Heart right ventricle (tissue), 16 donors: ENCODE measurements at regions not wholly inside any gene's neighbourhood (a gene's known extent, or its start where the extent isn't known, plus 50 kb on each side); places are given as distances from the start of the nearest gene placed in this dataset.

Experiments
- ATAC-seq, 8 donors: fragments of 200-7000 bp; cut with Tn5 transposase; one replicate each; pipeline ENCODE4 v1.9.1; 2020; ENCODE audit warnings: mild to moderate bottlenecking in 8 of 8, moderate library complexity in 8 of 8, moderate number of reproducible peaks in 1 of 8
- DNase-seq, 2 donors: peaks; one replicate each; pipeline ENCODE4 v3.0.0-alpha.2; 2020
- H3K27ac ChIP-seq, 10 donors: fragments of 200-600 bp; sonication (generic) in 2 of 10; one replicate each; pipeline versions ENCODE4 v1.5.0 to v1.8.0; 2020 to 2022; ENCODE audit warnings: mild to moderate bottlenecking in 3 of 10
- H3K27me3 ChIP-seq, 7 donors: fragments of 200-600 bp; one replicate each; pipeline ENCODE4 v1.8.0; 2021 to 2022; ENCODE audit warnings: mild to moderate bottlenecking in 2 of 7
- H3K36me3 ChIP-seq, 9 donors: fragments of 200-600 bp; sonication (generic) in 1 of 9; one replicate each; pipeline versions ENCODE4 v1.5.0 to v1.8.0; 2020 to 2022; ENCODE audit warnings: mild to moderate bottlenecking in 2 of 9
- H3K4me1 ChIP-seq, 9 donors: fragments of 200-600 bp; sonication (generic) in 1 of 9; one replicate each; pipeline versions ENCODE4 v1.5.0 to v1.8.0; 2020 to 2022; ENCODE audit warnings: mild to moderate bottlenecking in 4 of 9
- H3K4me3 ChIP-seq, 10 donors: fragments of 200-600 bp; sonication (generic) in 2 of 10; one replicate each; pipeline versions ENCODE4 v1.5.0 to v1.8.0; 2020 to 2022; ENCODE audit warnings: mild to moderate bottlenecking in 7 of 10, moderate library complexity in 2 of 10
- H3K9me3 ChIP-seq, 11 donors: fragments of 200-600 bp in 10 of 11; sonication (generic) in 2 of 11; one replicate each; pipeline versions ENCODE4 v1.5.0 to v1.8.0; 2013 to 2022; ENCODE audit warnings: mild to moderate bottlenecking in 2 of 11, control low read depth in 1 of 11, moderate library complexity in 1 of 11
- CTCF ChIP-seq, 9 donors: fragments of 200-600 bp; sonication (generic) in 2 of 9; IDR thresholded peaks; one replicate each; pipeline versions ENCODE4 v1.5.0 to v1.8.0; 2021 to 2022; ENCODE audit warnings: antibody characterized with exemption in 9 of 9, mild to moderate bottlenecking in 5 of 9, moderate library complexity in 1 of 9
- WGBS, 2 donors: extraction: QIAGEN DNeasy Blood & Tissue Kit; methylation state at CpG; one replicate each; pipeline ENCODE4 v1.1.7; 2013; ENCODE audit warnings: inconsistent platforms in 1 of 2; 5-methylcytosine and 5-hydroxymethylcytosine counted together
- intact Hi-C, 10 donors: fragments of 100-400 bp; cut with DNase I; formaldehyde crosslinking; loops; one replicate each; pipeline versions ENCODE4 v1.11.1 to v1.14.2; 2022
- donor health status: Arrhythmogenic right ventricular cardiomyopathy.
- donor health status: ischemic (EF 13 %, LVEDD 7.1; RV severe dilation, severe dysfunction).
- donor health status: healthy with polysubstance abuse.
- donor health status: DM: no; HTN: yes; CAD: no.
- donor health status: DM: no; HTN: no; CAD: no.
- donor health status: ischemic (EF 25% LVEDD 6.9; RV normal size, moderate dysfunction).
- donor health status: ischemic (EF 25% LVEDD 5.7; RV mildly dilated, moderate dysfunction).
- donor health status: healthy.
- donor health status: DM: yes; HTN: yes; CAD: no.
- donor health status: Ischemic cardiomyopathy.
- donor health status: ischemic (EF 35%, LVEDD 5.7; RV mildly dilated, moderate dysfunction).
- donor health status: nonischemic (EF 11% LVEDD 7.7; RV severe dilation, severe dysfunction).
- donor health status: DM: yes; HTN: yes; CAD: no.
- donor health status: PGD.
- donor health status: ischemic (EF 29% LVEDD 5.4; RV normal size, mild dysfunction).
- donor health status: nonischemic (EF 23%, LVEDD 6.1; RV moderate dilation, normal function).

DNA sequence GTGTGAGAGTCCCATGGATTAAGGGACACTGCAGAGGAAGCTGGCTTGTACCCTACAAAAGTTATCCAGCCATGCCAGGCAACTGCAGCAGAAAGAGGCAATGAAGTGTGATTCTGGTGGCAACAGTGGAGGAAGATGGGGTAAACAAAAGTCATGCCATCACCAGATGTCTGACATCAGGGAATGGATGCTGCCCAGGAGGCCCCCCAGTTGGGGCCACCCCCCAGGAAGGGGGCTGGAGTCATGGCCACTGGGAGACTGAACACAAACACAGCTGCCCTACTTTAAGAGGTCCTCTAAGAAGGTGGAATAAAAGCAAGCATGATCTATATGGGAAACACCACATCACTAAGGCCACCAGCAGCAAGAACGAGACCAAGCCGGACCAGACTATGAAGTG is 235.3 kb downstream of the KLF12 start:
- Histone ChIP-seq H3K27ac (no peak overlapping the region), H3K36me3 (no peaks in the 10 kb centered on the region), H3K27me3 (no peaks in the 10 kb centered on the region), H3K9me3 (peaks cover 0 to 6% (median 0%) of the 10 kb centered on the region in 11 donors), H3K4me1 (peaks cover 0 to 15% (median 0%) of the 10 kb centered on the region in 9 donors), H3K4me3 (no peak overlapping the region)
- intact Hi-C loops, result no loop called here
- ATAC-seq (no peak), DNase-seq (no peak)
- TF ChIP-seq CTCF (IDR thresholded peaks at IDR 0.05), result no peak
- WGBS, 2 donors, result 97 to 98% methylated on average over 2 of the region's 2 CpGs

- TF ChIP-seq CTCF (IDR thresholded peaks at IDR 0.05), result no peak
- H3K4me3 ChIP-seq, result no peak overlapping the region
- H3K4me1 ChIP-seq, result peaks cover 0 to 15% (median 0%) of the 10 kb centered on the region in 9 donors
- H3K36me3 ChIP-seq, result no peaks in the 10 kb centered on the region
- peaks cover 0 to 6% (median 0%) of the 10 kb centered on the region in 11 donors for H3K9me3 ChIP-seq
- ATAC-seq (no peak), DNase-seq (no peak)
- H3K27ac ChIP-seq, result no peak overlapping the region
- H3K27me3 ChIP-seq, result no peaks in the 10 kb centered on the region
- WGBS, 2 donors, result 81 to 88% methylated on average over 1 of the region's 1 CpG
- intact Hi-C loops, result no loop called here
Measured at GRCh38 chr13:73898276-73898675, 235.9 kb downstream of the KLF12 start.

DNA sequence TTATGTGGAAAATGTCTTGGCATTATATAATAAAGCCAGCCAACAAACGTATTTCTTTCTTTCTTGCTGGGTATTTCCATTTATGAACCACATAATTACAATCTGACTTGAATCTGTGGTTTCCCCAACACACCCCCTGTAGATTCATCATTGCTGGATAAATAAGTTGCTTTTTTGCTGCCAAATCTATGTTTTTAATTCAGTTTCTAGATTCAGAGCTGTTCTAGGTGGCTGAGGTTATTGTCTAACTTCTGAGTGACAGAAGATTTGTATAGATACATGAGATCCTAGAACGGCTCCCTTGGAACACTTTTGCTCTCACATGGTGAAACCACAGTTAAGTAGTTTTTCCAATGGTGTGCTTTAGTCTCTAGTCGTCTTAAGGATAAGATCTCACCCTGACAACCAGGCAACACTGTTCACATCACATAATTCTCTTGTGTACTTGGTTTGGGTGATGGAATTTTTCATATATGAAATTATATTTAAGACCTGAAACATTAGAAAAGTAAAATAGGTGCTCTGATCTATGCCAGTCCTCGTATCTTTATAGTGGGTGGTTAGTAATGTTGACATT is 239.1 kb downstream of the KLF12 start:
- Histone ChIP-seq H3K27ac (no peak overlapping the region), H3K27me3 (no peaks in the 10 kb centered on the region), H3K4me3 (no peak overlapping the region), H3K36me3 (no peaks in the 10 kb centered on the region), H3K9me3 (no peaks in the 10 kb centered on the region), H3K4me1 (peaks cover 0 to 10% (median 0%) of the 10 kb centered on the region in 9 donors)
- no peak for DNase-seq
- no peak for ATAC-seq
- intact Hi-C loops, result no loop called here
- TF ChIP-seq CTCF (IDR thresholded peaks at IDR 0.05), result no peak
- whole genome bisulfite sequencing, 2 donors, result 86 to 89% methylated on average over 4 of the region's 4 CpGs

- Histone ChIP-seq H3K9me3 (no peaks in the 10 kb centered on the region), H3K4me1 (peaks cover 0 to 5% (median 0%) of the 10 kb centered on the region in 9 donors), H3K27me3 (no peaks in the 10 kb centered on the region), H3K27ac (no peak overlapping the region), H3K36me3 (no peaks in the 10 kb centered on the region), H3K4me3 (no peak overlapping the region)
- ATAC-seq (peak in 2 of 8 donors; percentile 29 to 33), DNase-seq (no peak)
- TF ChIP-seq CTCF (IDR thresholded peaks at IDR 0.05), result no peak
- intact Hi-C loops, result no loop called here
- 53 to 71% methylated on average over 5 of the region's 5 CpGs for WGBS, 2 donors
Measured at GRCh38 chr13:73893833-73894232, 240.4 kb downstream of the KLF12 start.
